GM23248 (cell line): ENCODE measurements at regions not wholly inside any gene's neighbourhood (a gene's known extent, or its start where the extent isn't known, plus 50 kb on each side); places are given as distances from the start of the nearest gene placed in this dataset.

Source experiments
- DNase-seq: peaks from one replicate; pipeline ENCODE4 v3.0.0-alpha.2; 2015
- H2AFZ ChIP-seq: fragments of 200-600 bp; sonication (generic); 2 replicates; pipeline ENCODE4 v1.6.1; 2016; ENCODE audit warnings: antibody characterized with exemption
- H3F3A ChIP-seq: fragments of 200-600 bp; sonication (generic); 2 replicates; pipeline ENCODE4 v1.6.1; 2016; ENCODE audit warnings: mild to moderate bottlenecking, antibody characterized with exemption, mixed run types; ENCODE audit not compliant: insufficient read depth
- H3K27ac ChIP-seq: fragments of 200-600 bp; sonication (generic); 2 replicates; pipeline ENCODE4 v1.5.1; 2016; ENCODE audit warnings: mild to moderate bottlenecking
- H3K27me3 ChIP-seq: fragments of 200-600 bp; sonication (generic); replicated peaks from 2 replicates; pipeline ENCODE4 v1.6.1; 2016; ENCODE audit warnings: mild to moderate bottlenecking; ENCODE audit not compliant: insufficient read depth
- H3K36me3 ChIP-seq: fragments of 200-600 bp; sonication (generic); 2 replicates; pipeline ENCODE4 v1.6.1; 2016; ENCODE audit warnings: low read depth, mild to moderate bottlenecking
- H3K4me1 ChIP-seq: fragments of 200-600 bp; sonication (generic); 2 replicates; pipeline ENCODE4 v1.6.1; 2016; ENCODE audit warnings: mild to moderate bottlenecking; ENCODE audit not compliant: insufficient read depth
- H3K4me2 ChIP-seq: fragments of 200-600 bp; sonication (generic); one replicate; pipeline ENCODE4 v1.6.1; 2016; ENCODE audit warnings: mild to moderate bottlenecking; ENCODE audit not compliant: unreplicated experiment
- H3K4me3 ChIP-seq: fragments of 200-600 bp; sonication (generic); 2 replicates; pipeline ENCODE4 v1.5.1; 2016; ENCODE audit warnings: mild to moderate bottlenecking
- H3K79me2 ChIP-seq: fragments of 200-600 bp; sonication (generic); 2 replicates; pipeline ENCODE4 v1.6.1; 2016; ENCODE audit warnings: mild to moderate bottlenecking; ENCODE audit not compliant: insufficient read depth
- H3K9ac ChIP-seq: fragments of 200-600 bp; sonication (generic); 2 replicates; pipeline ENCODE4 v1.6.1; 2016; ENCODE audit warnings: mild to moderate bottlenecking
- H3K9me2 ChIP-seq: fragments of 200-600 bp; sonication (generic); 2 replicates; pipeline ENCODE4 v1.6.1; 2016; ENCODE audit warnings: mixed run types, mild to moderate bottlenecking, moderate library complexity; ENCODE audit not compliant: insufficient read depth
- H3K9me3 ChIP-seq: fragments of 200-600 bp; sonication (generic); one replicate; pipeline ENCODE4 v1.6.1; 2017; ENCODE audit warnings: low read depth
- H4K20me1 ChIP-seq: fragments of 200-600 bp; sonication (generic); 2 replicates; pipeline ENCODE4 v1.6.0; 2016; ENCODE audit not compliant: insufficient read depth
- EZH2 ChIP-seq: fragments of 200-600 bp; sonication (generic); IDR thresholded peaks from 2 replicates; pipeline ENCODE4 v1.6.1; 2018; ENCODE audit warnings: antibody characterized with exemption, mild to moderate bottlenecking; ENCODE audit not compliant: insufficient read depth, poor library complexity, severe bottlenecking
- EZH2phosphoT487 ChIP-seq: fragments of 200-600 bp; sonication (generic); IDR thresholded peaks from 2 replicates; pipeline ENCODE4 v1.6.1; 2018; ENCODE audit warnings: antibody characterized with exemption, moderate library complexity, mild to moderate bottlenecking, low read depth; ENCODE audit not compliant: insufficient read depth
- WGBS, 2 experiments: methylation state at CpG; one replicate each; pipeline ENCODE4 v1.1.6; 2015 to 2017; ENCODE audit warnings: low lambda C conversion rate in 2 of 2, low coverage in 1 of 2; ENCODE audit errors: missing lambda C conversion rate in 2 of 2; 5-methylcytosine and 5-hydroxymethylcytosine counted together
- in situ Hi-C: fragments of 300-500 bp; cut with MboI; formaldehyde crosslinking; loops from 2 replicates; pipeline ENCODE4 v1.15.0; 2020

- Histone ChIP-seq H3K9me3 (no peaks in the 10 kb centered on the region), H3K27me3 (no peaks in the 10 kb centered on the region), H2AFZ (no peak overlapping the region), H3K36me3 (no peaks in the 10 kb centered on the region), H4K20me1 (no peaks in the 10 kb centered on the region), H3K4me1 (no peaks in the 10 kb centered on the region), H3K4me3 (no peak overlapping the region), H3F3A (no peaks in the 10 kb centered on the region), H3K79me2 (no peaks in the 10 kb centered on the region), H3K9me2 (no peaks in the 10 kb centered on the region), H3K4me2 (no peak overlapping the region), H3K27ac (no peak overlapping the region), H3K9ac (no peak overlapping the region)
- no peak for TF ChIP-seq EZH2phosphoT487
- TF ChIP-seq EZH2, result no peak
- WGBS, 2 experiments, result 52 to 59% methylated on average over 4 of the region's 4 CpGs
- DNase-seq, result no peak
- in situ Hi-C loops, result no loop called here
Measured at GRCh38 chrX:5640071-5640470, 588.6 kb downstream of the NLGN4X start.

- H3K27me3 ChIP-seq, result no peaks in the 10 kb centered on the region
- H3K4me1 ChIP-seq, result no peaks in the 10 kb centered on the region
- no peak for DNase-seq
- no peaks in the 10 kb centered on the region for H3K36me3 ChIP-seq
- H3K4me2 ChIP-seq, result no peak overlapping the region
- H3K9me3 ChIP-seq, result no peaks in the 10 kb centered on the region
- H3K27ac ChIP-seq, result no peak overlapping the region
- in situ Hi-C loops, result no loop called here
- H3K79me2 ChIP-seq, result no peaks in the 10 kb centered on the region
- no peaks in the 10 kb centered on the region for H4K20me1 ChIP-seq
- H3F3A ChIP-seq, result no peaks in the 10 kb centered on the region
- no peak overlapping the region for H2AFZ ChIP-seq
- 19 to 24% methylated on average over 6 to 7 of the region's 7 CpGs for WGBS, 2 experiments
- H3K9me2 ChIP-seq, result no peaks in the 10 kb centered on the region
- no peak overlapping the region for H3K4me3 ChIP-seq
- no peak overlapping the region for H3K9ac ChIP-seq
- TF ChIP-seq EZH2, result no peak
- no peak for TF ChIP-seq EZH2phosphoT487
Measured at GRCh38 chrX:5638572-5638971, 590.1 kb downstream of the NLGN4X start.

- H3K4me3 ChIP-seq, result no peak overlapping the region
- no peak for TF ChIP-seq EZH2
- TF ChIP-seq EZH2phosphoT487, result no peak
- H3K4me1 ChIP-seq, result no peaks in the 10 kb centered on the region
- no peak overlapping the region for H3K4me2 ChIP-seq
- no peak overlapping the region for H3K9ac ChIP-seq
- DNase-seq, result no peak
- in situ Hi-C loops, result no loop called here
- H3K9me2 ChIP-seq, result no peaks in the 10 kb centered on the region
- no peaks in the 10 kb centered on the region for H3K79me2 ChIP-seq
- H3K27ac ChIP-seq, result no peak overlapping the region
- H4K20me1 ChIP-seq, result no peaks in the 10 kb centered on the region
- H3K9me3 ChIP-seq, result no peaks in the 10 kb centered on the region
- no peaks in the 10 kb centered on the region for H3F3A ChIP-seq
- H2AFZ ChIP-seq, result no peak overlapping the region
- no peaks in the 10 kb centered on the region for H3K36me3 ChIP-seq
- H3K27me3 ChIP-seq, result no peaks in the 10 kb centered on the region
Measured at GRCh38 chrX:5632887-5633286, 595.8 kb downstream of the NLGN4X start.

- H3K9me2 ChIP-seq, result no peaks in the 10 kb centered on the region
- H2AFZ ChIP-seq, result no peak overlapping the region
- no peak overlapping the region for H3K27ac ChIP-seq
- H3K4me3 ChIP-seq, result no peak overlapping the region
- DNase-seq, result no peak
- TF ChIP-seq EZH2 (no peak), EZH2phosphoT487 (no peak)
- H3K27me3 ChIP-seq, result no peaks in the 10 kb centered on the region
- in situ Hi-C loops, result no loop called here
- H3K9me3 ChIP-seq, result no peaks in the 10 kb centered on the region
- no peak overlapping the region for H3K9ac ChIP-seq
- no peak overlapping the region for H3K4me2 ChIP-seq
- no peaks in the 10 kb centered on the region for H3K4me1 ChIP-seq
- no peaks in the 10 kb centered on the region for H3F3A ChIP-seq
- no peaks in the 10 kb centered on the region for H4K20me1 ChIP-seq
- H3K36me3 ChIP-seq, result no peaks in the 10 kb centered on the region
- WGBS, 2 experiments, result 8 to 9% methylated on average over 9 of the region's 9 CpGs
- no peaks in the 10 kb centered on the region for H3K79me2 ChIP-seq
Measured at GRCh38 chrX:5632061-5632614, 596.5 kb downstream of the NLGN4X start.

GRCh38 chrX:5617666-5618065 lies 611.0 kb downstream of the NLGN4X start:
- no peak for DNase-seq

More at GRCh38 chrX:5617666-5618065, 611.0 kb downstream of the NLGN4X start:
- no peaks in the 10 kb centered on the region for H3F3A ChIP-seq
- H3K79me2 ChIP-seq, result no peaks in the 10 kb centered on the region
- H2AFZ ChIP-seq, result no peak overlapping the region
- no peak overlapping the region for H3K4me2 ChIP-seq
- no peak overlapping the region for H3K27ac ChIP-seq
- H4K20me1 ChIP-seq, result no peaks in the 10 kb centered on the region
- H3K27me3 ChIP-seq, result no peaks in the 10 kb centered on the region
- in situ Hi-C loops, result no loop called here
- no peaks in the 10 kb centered on the region for H3K9me3 ChIP-seq
- H3K4me1 ChIP-seq, result no peaks in the 10 kb centered on the region
- H3K4me3 ChIP-seq, result no peak overlapping the region
- no peaks in the 10 kb centered on the region for H3K36me3 ChIP-seq
- no peaks in the 10 kb centered on the region for H3K9me2 ChIP-seq
- no peak overlapping the region for H3K9ac ChIP-seq
- TF ChIP-seq EZH2phosphoT487 (no peak), EZH2 (no peak)
